Stimulated activated CD8-positive, alpha-beta memory T cell treated with anti-CD3 and anti-CD28 coated beads, Interleukin-2, amount 100 ng/mL, for 48 hours (primary cell): ENCODE measurements at regions not wholly inside any gene's neighbourhood (a gene's known extent, or its start where the extent isn't known, plus 50 kb on each side); places are given as distances from the start of the nearest gene placed in this dataset.

Experiments used
- DNase-seq, 2 donors: peaks; one replicate each; pipeline ENCODE4 v3.0.0-alpha.2; 2020; ENCODE audit warnings: low read depth in 2 of 2

DNA sequence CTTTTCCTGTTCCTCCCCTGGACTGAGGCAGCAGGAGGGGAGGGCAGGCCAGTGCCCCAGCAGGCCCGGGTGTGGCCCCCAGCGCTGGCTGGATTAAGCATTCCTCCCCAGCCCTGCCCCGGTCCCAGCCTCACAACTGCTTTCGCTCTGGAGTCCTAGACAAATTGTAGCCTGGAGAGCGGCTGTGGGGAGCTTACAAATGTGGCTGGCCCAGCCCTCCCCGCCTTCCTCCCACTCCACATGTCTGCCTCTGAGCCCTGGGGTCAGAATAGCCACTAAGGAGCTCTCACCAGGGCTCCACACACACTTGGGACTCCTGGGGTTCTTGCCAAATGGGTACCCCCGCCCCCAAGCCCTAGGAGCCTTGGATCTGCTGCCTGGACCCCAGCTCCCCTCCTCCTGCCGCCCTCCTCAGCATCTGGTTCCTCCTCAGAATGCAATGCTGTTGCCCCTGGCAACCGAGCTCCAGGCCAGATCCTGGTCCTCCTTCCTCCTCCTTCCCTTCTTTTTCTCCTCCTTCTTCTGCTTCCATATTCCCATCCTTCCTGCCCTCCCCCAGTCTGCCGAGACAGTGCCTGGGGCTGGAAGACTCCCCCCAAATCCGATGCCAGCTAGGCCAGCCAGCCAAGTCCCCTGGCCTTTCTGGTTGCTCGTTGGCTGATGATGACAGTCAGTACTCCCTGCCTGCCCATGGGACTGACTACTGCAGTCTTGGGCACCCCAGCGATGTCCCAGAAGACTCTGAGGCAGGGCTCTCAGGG is 91.1 kb downstream of the LINGO1 start:
- no peak for DNase-seq

DNA sequence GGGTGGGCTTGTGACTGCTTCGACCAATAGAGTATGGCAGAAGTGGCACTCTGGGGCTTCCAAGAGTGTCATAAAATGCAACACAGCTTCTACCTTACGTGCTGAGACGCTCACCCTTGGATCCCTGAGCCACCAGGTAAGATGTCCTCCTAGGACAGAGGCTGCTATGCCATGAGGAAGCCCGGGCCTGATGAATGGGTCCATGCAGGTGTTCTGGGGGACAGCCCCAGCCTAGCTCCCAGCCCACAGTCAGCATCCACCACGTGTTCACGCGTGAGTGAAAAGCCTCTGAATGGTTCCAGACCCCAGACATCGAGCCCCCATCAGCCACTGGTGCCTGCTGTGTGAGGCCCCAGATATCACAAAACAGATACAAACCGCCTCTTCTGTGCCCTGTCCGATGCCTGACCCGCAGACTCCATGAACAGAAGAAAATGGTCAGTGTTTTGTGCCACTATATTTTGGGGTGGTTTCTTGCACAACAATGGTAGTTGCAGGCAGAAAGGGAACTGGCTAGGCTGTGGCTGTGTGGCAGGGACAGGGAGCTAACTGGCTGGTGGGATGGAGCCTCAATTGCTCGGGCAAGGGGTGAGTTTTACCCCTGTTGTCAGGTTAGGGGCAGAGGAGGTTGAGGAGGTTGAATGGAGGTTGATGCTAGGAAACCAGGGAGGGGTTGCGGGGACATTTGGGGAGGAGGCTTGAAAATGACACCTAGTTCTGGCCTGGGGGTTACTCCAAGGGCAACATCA is 92.2 kb downstream of the LINGO1 start:
- DNase-seq = no peak

- no peak for DNase-seq
These were observed 93.8 kb downstream of the LINGO1 start for GRCh38 chr15:77538793-77539497.

- DNase-seq = no peak
These were observed 94.7 kb downstream of the LINGO1 start for GRCh38 chr15:77538027-77538451.

DNA sequence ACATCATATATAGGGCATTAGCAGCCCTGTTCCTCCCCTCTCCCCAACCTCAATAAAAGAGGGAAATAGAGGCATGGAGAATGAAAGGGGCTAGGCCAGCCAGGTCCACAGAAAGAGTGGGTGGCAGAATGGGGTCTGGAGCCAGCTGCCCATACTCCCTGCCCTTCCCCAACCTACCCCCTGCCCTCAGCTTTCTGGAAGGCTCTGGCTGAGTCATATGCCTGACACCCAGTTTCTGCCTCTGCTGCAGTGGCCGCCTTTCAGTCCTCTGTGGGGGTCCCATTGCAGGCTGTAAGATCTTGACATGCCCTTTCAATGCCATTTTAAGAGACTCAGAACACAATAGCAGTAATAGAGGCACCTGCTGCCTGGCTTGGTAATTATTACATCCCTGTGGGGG is 95.7 kb downstream of the LINGO1 start:
- DNase-seq = no peak

DNA sequence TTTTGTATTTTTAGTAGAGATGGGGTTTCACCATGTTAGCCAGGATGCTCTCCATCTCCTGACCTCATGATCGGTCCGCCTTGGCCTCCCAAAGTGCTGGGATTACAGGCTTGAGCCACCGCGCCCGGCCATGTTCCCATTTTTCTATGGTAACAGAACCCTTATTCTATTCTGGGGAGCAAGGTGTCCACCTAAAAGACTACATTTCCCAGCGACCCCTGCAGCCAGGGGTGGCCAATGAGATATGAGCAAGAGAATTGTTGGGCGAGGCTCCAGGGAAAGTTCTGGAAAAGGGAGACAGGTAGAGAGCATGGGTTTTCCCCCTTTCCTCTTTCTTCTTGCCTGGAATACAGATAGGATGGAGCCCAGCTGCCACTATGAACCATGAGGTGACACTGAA is 96.9 kb downstream of the LINGO1 start:
- DNase-seq = no peak
